ENCODE measurements at regions not wholly inside any gene's neighbourhood (a gene's known extent, or its start where the extent isn't known, plus 50 kb on each side); places are given as distances from the start of the nearest gene placed in this dataset.

GRCh38 chr6:113318575-113318917 lies 538.6 kb upstream of the MARCKS start:
- DNase-seq (ENCODE audit: low read depth in 3 of 3, low spot score in 1 of 3): no peak

GRCh38 chr6:113320653-113321052 lies 536.5 kb upstream of the MARCKS start:
- DNase-seq (ENCODE audit: low read depth in 3 of 3, low spot score in 1 of 3): no peak

DNA sequence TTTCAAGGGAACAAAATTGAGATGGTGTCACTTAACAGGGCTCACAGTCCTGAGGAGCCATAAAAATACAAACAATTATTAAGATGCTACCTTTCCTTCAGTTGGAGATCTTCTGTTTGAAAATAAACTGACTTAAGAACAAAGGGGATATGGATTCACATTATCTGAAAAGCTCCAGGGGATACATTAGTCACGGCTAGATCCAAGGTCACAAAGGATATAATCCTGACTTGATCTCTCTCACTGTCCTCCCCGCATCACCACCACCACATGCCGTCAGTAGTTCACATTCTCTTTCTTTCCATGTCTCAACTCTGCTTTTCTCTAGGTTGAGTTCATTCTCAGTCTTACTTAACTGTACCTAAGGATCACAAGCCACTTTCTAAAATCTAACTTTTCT lies 530.4 kb upstream of the MARCKS start:
- DNase-seq (ENCODE audit: low read depth in 3 of 3, low spot score in 1 of 3): no peak

DNA sequence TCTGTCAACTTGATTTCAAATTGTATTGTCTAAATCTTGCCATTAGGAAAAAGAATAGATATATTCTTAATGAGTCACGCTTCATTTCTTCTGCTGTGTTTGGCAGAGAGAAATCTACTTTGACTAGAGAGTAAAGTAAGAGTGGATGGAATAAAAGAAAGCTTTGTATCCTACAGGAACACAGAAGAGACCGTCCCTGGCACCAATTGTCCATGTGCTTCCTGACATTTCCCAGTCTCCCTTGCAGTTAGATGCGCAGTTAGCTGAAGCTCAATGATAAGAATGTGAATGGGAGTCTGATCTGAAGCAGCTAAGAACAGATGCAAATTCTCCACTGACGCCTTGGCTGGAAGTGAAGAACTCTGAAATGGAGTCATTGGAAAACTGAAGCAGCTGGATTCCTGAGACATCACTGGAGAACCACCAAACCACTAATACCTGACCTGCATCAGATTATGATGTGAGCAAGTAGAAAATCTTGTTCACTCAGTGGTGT lies 528.2 kb upstream of the MARCKS start:
- DNase-seq (ENCODE audit: low read depth in 3 of 3, low spot score in 1 of 3): no peak

DNA sequence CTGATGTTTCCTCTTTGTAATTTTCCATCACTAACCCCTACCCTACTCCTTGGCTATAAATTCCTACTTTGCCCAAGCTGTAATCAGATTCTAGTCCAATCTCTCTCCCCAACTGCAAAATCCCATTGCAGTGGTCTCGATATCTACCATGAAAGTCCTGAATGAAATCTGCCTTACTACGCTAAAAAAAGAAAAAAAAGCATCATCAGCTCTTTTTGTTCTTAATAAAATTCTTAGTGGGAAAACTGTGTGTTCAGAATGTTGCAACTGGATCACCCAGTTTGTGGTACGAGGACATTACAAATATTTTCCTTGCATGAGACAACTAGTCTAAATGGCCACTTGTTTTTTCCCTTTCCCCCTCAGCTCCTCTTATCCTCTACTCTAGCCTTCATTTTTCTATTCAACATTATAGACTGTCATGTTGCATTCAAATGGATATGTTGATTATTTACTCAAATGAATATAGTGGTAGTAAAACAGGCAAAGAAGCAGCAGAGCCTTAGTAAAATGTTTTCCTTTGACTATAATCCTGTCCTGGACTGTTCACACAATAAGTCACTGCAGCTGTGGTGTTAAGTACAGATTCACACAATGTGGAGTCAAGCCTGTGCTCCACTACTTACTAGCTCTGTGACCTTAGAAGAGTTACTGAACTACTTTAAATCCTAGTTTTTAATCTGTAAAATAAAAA lies 527.1 kb upstream of the MARCKS start:
- DNase-seq (ENCODE audit: low read depth in 3 of 3, low spot score in 1 of 3): no peak

DNA sequence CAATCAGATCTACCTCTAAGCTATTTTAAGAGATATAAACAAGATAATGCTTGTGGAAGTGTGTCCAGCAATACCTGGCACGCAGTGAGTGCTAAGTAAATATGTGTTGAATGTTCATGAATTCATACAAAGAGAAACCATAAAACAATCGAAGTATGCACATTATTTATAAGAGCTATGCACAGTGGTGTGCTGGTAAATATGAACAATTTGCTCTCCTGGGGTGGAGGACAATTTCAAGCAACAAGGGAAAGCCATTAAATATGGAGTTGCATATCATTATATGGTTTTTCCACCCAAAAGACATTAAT lies 526.6 kb upstream of the MARCKS start:
- no peak for DNase-seq (ENCODE audit: low read depth in 3 of 3, low spot score in 1 of 3)

- no peak for DNase-seq (ENCODE audit: low read depth in 3 of 3, low spot score in 1 of 3)
Observed at GRCh38 chr6:113331021-113331420, 526.1 kb upstream of the MARCKS start.

DNA sequence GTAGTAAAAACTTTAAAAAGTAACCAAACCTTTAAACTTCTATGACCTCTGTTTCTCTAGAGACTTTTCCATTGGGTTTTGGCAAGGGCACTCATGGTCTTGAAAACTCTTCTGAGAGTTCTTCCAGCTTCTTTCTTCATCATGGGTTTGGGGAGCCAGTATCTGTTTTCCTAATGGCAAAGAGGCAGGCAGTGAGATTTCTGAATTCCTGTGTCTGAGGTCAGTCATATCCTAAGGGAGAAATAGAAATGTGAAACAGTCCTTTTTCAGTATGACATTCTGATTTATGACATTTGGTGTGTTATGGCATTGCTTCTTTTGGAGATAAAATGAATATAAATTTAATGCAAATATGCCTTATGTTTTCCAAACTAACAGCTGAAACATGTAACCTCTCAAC lies 518.5 kb upstream of the MARCKS start:
- no peak for DNase-seq (ENCODE audit: low read depth in 3 of 3, low spot score in 1 of 3)

GRCh38 chr6:113339209-113339608 lies 517.9 kb upstream of the MARCKS start:
- DNase-seq (ENCODE audit: low read depth in 3 of 3, low spot score in 1 of 3): no peak

DNA sequence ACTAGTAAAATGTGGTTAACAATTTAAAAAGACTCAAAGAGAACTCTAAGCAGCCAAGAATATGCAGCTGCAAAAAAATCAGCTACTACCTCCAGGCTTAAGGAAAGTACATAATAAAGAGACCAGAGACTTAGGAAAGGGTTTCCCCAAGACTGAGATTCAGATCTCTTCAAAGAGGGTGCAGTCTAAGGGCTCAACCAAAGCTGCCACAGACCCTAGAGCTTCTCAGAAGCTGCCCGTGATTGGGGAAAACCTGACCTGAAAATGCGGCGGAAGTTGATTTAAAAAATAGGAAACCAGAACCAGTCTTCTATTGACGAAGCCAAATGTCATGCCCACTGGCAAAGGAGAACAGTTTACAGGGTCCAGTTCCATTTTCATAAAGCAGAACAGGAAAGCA lies 516.8 kb upstream of the MARCKS start:
- no peak for DNase-seq (ENCODE audit: low read depth in 3 of 3, low spot score in 1 of 3)

GRCh38 chr6:113343940-113344339 lies 513.2 kb upstream of the MARCKS start:
- no peak for DNase-seq (ENCODE audit: low read depth in 3 of 3, low spot score in 1 of 3)

DNA sequence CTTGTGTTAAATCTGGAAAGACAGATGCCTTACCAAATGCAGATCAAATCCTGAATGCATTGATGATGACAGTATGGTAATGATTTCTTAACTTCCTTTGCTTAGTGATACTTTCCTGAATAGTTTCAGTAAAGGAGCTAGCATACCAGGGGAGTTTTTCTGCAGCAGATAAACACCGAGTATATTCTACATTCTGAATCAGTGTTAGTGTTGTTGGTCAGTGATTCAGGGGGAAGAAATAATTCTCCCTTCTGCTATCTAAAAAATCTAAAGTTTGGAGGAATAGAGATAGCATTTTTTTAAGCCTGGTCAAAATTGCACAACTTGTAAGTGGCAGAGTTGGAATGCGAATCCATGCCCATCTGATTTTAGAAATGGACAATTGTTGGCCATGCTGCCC lies 512.2 kb upstream of the MARCKS start:
- no peak for DNase-seq (ENCODE audit: low read depth in 3 of 3, low spot score in 1 of 3)

- no peak for DNase-seq (ENCODE audit: low read depth in 3 of 3, low spot score in 1 of 3)
Observed at GRCh38 chr6:113347436-113347835, 509.7 kb upstream of the MARCKS start.

DNA sequence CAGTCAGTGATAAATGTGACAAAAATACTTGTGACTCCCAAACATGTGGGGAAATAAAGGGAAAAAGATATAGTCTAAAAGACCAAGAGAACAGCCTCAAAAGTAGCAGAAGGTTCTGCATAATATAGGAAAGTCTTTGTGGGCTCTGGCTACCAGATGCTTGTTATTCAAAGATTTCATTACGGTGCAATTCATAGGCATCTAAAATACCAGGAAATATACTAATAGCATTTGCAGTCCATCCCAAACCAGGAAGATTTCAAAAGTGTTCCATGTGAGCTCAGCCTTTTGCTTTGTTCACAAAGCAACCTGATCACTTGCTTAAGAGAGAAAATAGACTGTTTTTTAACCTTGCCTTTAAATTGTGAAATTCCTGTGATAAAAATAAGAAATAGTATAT lies 506.7 kb upstream of the MARCKS start:
- no peak for DNase-seq (ENCODE audit: low read depth in 3 of 3, low spot score in 1 of 3)

DNA sequence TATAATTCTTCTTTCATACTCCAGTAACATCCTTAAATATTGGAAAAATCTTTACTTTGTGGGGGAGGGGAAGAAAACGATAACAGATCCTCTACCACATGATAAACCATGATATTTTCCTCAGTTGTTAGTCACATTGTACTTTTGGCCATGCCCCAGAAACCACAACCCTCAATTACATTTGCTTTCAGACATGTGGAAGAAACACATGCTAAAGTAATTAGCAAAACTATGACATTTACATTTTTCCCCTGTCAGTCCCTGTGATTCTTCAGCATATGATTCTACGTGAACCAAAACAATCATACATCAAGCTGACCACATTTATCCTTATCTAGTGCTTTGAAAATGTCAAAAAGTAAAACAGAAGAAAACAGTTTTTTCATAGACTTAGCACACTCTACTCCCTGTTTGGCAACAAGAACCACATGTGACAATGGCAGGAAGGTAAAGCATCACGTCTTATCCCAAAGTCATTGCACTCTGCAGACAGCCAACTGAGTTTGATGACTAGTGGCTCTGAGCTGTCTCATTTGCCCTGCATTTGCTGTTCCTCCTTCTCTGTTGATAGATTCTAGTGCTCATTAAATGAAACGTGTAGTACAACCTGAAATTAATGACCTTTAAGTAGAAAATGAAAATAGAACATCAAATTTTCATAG lies 505.8 kb upstream of the MARCKS start:
- DNase-seq (ENCODE audit: low read depth in 3 of 3, low spot score in 1 of 3): no peak

DNA sequence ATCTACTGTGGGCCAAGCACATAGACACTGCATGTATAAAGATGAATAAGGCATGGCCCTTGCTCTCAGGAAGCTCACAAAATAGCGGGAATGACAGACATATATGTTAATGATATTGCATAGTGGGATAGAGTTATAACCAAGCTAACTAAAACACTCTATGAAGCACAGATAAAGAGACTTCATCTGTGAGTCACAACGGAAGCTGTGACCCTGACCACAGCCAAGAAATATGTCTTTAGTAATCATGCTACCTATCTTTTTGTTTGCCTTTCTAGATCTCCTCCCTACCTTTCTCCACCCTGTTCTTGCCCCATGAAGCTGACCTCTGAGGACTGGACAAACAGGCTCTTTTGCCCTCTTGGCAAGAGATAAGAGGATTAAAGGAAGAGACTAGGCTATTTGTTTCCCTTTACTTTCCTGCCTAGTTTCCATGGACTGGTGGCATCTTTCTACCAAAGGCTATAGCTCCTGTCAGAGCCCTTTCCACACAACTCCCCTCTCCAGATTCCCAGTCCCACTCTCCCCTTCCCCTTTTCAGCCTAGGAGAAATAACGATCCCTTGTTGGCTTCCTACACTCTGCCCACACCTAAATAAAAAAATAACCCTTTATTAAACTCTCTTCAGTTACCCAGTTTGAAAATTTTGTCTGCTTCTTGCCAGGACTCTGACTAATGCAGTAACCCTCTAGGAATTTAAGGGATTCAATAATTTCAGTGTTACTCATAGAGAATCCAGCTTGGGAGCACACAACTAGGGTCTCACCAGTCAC lies 504.9 kb upstream of the MARCKS start:
- DNase-seq (ENCODE audit: low read depth in 3 of 3, low spot score in 1 of 3): no peak

DNA sequence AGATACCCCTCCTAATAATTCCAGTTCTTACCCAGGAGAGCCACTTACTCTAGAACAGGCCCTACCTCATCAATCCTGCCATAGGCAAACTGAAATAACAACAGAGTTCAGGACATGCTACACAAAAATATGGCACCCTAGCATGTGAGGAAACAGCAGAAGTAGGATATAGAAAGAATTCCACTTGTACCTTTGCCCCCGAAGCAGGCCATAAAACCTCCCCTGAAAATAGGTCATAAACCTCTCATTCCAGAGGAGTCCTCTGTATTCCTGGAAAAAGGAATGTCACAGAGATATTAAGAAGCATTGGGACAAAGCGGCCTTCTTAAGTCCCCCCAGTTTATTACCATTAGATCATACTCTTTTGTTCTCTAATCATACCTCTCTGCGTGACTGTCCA lies 504.3 kb upstream of the MARCKS start:
- no peak for DNase-seq (ENCODE audit: low read depth in 3 of 3, low spot score in 1 of 3)

GRCh38 chr6:113353392-113353791 lies 503.8 kb upstream of the MARCKS start:
- no peak for DNase-seq (ENCODE audit: low read depth in 3 of 3, low spot score in 1 of 3)

DNA sequence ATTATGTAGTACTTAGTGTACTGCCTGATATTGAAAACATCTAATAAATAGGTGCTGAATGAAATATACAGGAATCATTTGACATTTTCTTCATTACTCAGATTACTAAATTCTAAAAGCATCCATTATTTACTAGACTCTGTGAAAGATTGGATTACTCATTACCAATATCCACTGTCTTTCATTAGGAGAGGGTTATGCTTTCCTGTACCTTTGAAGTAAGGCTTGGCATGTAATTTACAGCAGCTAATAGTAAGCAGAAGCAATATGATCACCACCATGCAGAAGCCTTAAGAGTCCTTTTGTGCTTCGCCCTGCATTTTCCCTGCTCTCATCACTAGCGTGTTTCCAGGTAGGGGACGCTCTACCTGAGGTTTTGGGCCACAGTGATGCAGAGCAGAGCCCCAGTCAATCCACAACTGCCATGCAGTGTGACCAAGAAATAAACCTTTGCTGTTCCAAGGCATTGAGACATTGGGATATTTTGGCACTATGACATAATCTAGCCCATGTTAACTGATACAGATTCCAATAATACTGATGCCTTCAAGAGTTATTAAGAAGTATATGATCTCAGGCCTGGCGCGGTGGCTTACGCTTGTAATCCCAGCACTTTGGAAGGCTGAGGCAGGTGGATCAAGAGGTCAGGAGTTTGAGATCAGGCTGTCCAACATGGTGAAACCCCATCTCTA lies 502.8 kb upstream of the MARCKS start:
- no peak for DNase-seq (ENCODE audit: low read depth in 3 of 3, low spot score in 1 of 3)

- DNase-seq (ENCODE audit: low read depth in 3 of 3, low spot score in 1 of 3): no peak
Observed at GRCh38 chr6:113356139-113356538, 501.0 kb upstream of the MARCKS start.

- DNase-seq (ENCODE audit: low read depth in 3 of 3, low spot score in 1 of 3): no peak
Observed at GRCh38 chr6:113357041-113357440, 500.1 kb upstream of the MARCKS start.

DNA sequence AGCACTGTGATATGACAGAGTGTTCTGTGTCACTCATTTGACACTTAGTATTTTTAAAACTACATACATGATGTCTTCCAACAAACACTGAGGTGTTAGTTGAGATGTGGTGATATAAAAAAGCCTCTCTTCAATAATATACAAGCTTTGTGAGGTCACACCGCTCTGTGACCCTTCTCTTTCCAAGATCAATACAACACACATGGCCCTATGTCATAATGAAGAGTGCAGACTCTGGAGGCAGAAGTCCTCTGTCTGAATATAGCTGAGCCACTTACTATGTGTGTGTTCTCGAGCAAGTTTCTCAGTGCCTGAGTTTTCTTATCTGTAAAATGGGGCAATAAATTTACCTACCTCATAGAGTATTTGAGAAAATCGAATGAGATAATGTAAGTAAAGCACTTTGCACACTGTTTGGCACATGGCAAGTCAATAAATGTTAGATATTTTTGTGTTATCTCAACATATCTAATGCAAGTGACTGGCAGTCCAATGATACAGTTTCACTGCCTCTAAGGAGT lies 499.0 kb upstream of the MARCKS start:
- DNase-seq (ENCODE audit: low read depth in 3 of 3, low spot score in 1 of 3): no peak
